ENCODE measurements at regions not wholly inside any gene's neighbourhood (a gene's known extent, or its start where the extent isn't known, plus 50 kb on each side); places are given as distances from the start of the nearest gene placed in this dataset.

- TF ChIP-seq NFRKB (IDR thresholded peaks at IDR 0.05) (no peak), TARDBP (IDR thresholded peaks at IDR 0.05) (no peak), PKNOX1 (IDR thresholded peaks at IDR 0.05) (no peak), ZNF384 (IDR thresholded peaks at IDR 0.05) (no peak), ARNT (IDR thresholded peaks at IDR 0.05) (no peak), BHLHE40 (IDR thresholded peaks at IDR 0.05; ENCODE audit: borderline replicate concordance) (no peak)
Measured at GRCh38 chr4:29310252-29310651, 1409.9 kb upstream of the PCDH7 start.

Measured in HEK293T (cell line).